Progenitor cell of endocrine pancreas (in vitro differentiated cells): ENCODE measurements at regions not wholly inside any gene's neighbourhood (a gene's known extent, or its start where the extent isn't known, plus 50 kb on each side); places are given as distances from the start of the nearest gene placed in this dataset.

Experiments used
- DNase-seq: peaks from one replicate; pipeline ENCODE4 v3.0.0; 2021; ENCODE audit warnings: low spot score; ENCODE audit not compliant: unreplicated experiment
- H3K27ac Mint-ChIP-seq: 2 replicates; pipeline ENCODE4 v1.8.0; 2021; ENCODE audit warnings: mild to moderate bottlenecking, moderate library complexity, mixed read lengths
- H3K27me3 Mint-ChIP-seq: 2 replicates; pipeline ENCODE4 v1.8.0; 2021; ENCODE audit warnings: mixed read lengths
- H3K36me3 Mint-ChIP-seq: 2 replicates; pipeline ENCODE4 v1.8.0; 2022; ENCODE audit warnings: mixed read lengths; ENCODE audit not compliant: insufficient read depth
- H3K4me1 Mint-ChIP-seq: 2 replicates; pipeline ENCODE4 v1.8.0; 2021; ENCODE audit warnings: low read depth, mixed read lengths
- H3K4me3 Mint-ChIP-seq: 2 replicates; pipeline ENCODE4 v1.8.0; 2021; ENCODE audit warnings: low read depth, mild to moderate bottlenecking, moderate library complexity, mixed read lengths
- H3K9me3 Mint-ChIP-seq: 2 replicates; pipeline ENCODE4 v1.8.0; 2021; ENCODE audit warnings: low read depth, mixed read lengths
- CTCF ChIP-seq: fragments of 200-600 bp; sonication (generic); IDR thresholded peaks from one replicate; pipeline ENCODE4 v1.5.0; 2021; ENCODE audit warnings: antibody characterized with exemption, mild to moderate bottlenecking; ENCODE audit not compliant: unreplicated experiment

GRCh38 chr13:84481958-84482357, 599.7 kb upstream of the SLITRK1 start:
- no peak overlapping the region for H3K4me3 Mint-ChIP-seq
- DNase-seq, result no peak
- no peak for TF ChIP-seq CTCF
- peaks cover 7% of the 10 kb centered on the region for H3K4me1 Mint-ChIP-seq
- no peaks in the 10 kb centered on the region for H3K27me3 Mint-ChIP-seq
- no peaks in the 10 kb centered on the region for H3K9me3 Mint-ChIP-seq
- H3K36me3 Mint-ChIP-seq, result no peaks in the 10 kb centered on the region
- no peak overlapping the region for H3K27ac Mint-ChIP-seq

- Mint-ChIP-seq H3K27me3 (no peaks in the 10 kb centered on the region), H3K4me1 (peaks cover 7% of the 10 kb centered on the region), H3K4me3 (no peak overlapping the region), H3K36me3 (peaks cover 2% of the 10 kb centered on the region), H3K27ac (no peak overlapping the region), H3K9me3 (peaks cover 10% of the 10 kb centered on the region)
- DNase-seq, result no peak
- TF ChIP-seq CTCF, result no peak
These were observed 597.4 kb upstream of the SLITRK1 start for GRCh38 chr13:84479656-84480055.

GRCh38 chr13:84470528-84470927, 588.3 kb upstream of the SLITRK1 start:
- H3K36me3 Mint-ChIP-seq, result peaks cover 2% of the 10 kb centered on the region
- no peaks in the 10 kb centered on the region for H3K27me3 Mint-ChIP-seq
- H3K27ac Mint-ChIP-seq, result no peak overlapping the region
- no peaks in the 10 kb centered on the region for H3K4me1 Mint-ChIP-seq
- H3K4me3 Mint-ChIP-seq, result no peak overlapping the region
- no peak for DNase-seq
- H3K9me3 Mint-ChIP-seq, result peaks cover 15% of the 10 kb centered on the region
- TF ChIP-seq CTCF, result no peak

- Mint-ChIP-seq H3K4me3 (no peak overlapping the region), H3K4me1 (no peaks in the 10 kb centered on the region), H3K27me3 (no peaks in the 10 kb centered on the region), H3K36me3 (no peaks in the 10 kb centered on the region), H3K27ac (no peak overlapping the region), H3K9me3 (peaks cover 7% of the 10 kb centered on the region)
- DNase-seq, result no peak
- TF ChIP-seq CTCF, result no peak
These were observed 584.2 kb upstream of the SLITRK1 start for GRCh38 chr13:84466461-84466860.

GRCh38 chr13:84460989-84461388, 578.7 kb upstream of the SLITRK1 start:
- H3K4me1 Mint-ChIP-seq, result no peaks in the 10 kb centered on the region
- no peak for TF ChIP-seq CTCF
- no peak for DNase-seq
- H3K27me3 Mint-ChIP-seq, result no peaks in the 10 kb centered on the region
- no peaks in the 10 kb centered on the region for H3K9me3 Mint-ChIP-seq
- H3K4me3 Mint-ChIP-seq, result no peak overlapping the region
- H3K36me3 Mint-ChIP-seq, result no peaks in the 10 kb centered on the region
- H3K27ac Mint-ChIP-seq, result no peak overlapping the region
